Neural progenitor cell (in vitro differentiated cells): ENCODE measurements at regions not wholly inside any gene's neighbourhood (a gene's known extent, or its start where the extent isn't known, plus 50 kb on each side); places are given as distances from the start of the nearest gene placed in this dataset.

Experiments used
- DNase-seq: peaks from one replicate; pipeline ENCODE4 v3.0.0-alpha.2; 2016; ENCODE audit warnings: low spot score
- H2AFZ ChIP-seq: fragments of 200-600 bp; sonication (generic); replicated peaks from 2 replicates; pipeline ENCODE4 v1.6.1; 2016; ENCODE audit warnings: antibody characterized with exemption
- H3F3A ChIP-seq: fragments of 200-600 bp; sonication (generic); 2 replicates; pipeline ENCODE4 v1.6.1; 2016; ENCODE audit warnings: antibody characterized with exemption, low read depth
- H3K27ac ChIP-seq: fragments of 200-600 bp; sonication (generic); 2 replicates; pipeline ENCODE4 v1.5.1; 2016; ENCODE audit warnings: mild to moderate bottlenecking
- H3K27me3 ChIP-seq: fragments of 200-600 bp; sonication (generic); 2 replicates; pipeline ENCODE4 v1.6.1; 2016; ENCODE audit warnings: mild to moderate bottlenecking, moderate library complexity
- H3K36me3 ChIP-seq: fragments of 200-600 bp; sonication (generic); 2 replicates; pipeline ENCODE4 v1.5.1; 2016
- H3K4me1 ChIP-seq: fragments of 200-600 bp; sonication (generic); 2 replicates; pipeline ENCODE4 v1.6.1; 2016; ENCODE audit warnings: mixed run types
- H3K4me2 ChIP-seq: fragments of 200-600 bp; sonication (generic); 2 replicates; pipeline ENCODE4 v1.6.1; 2016
- H3K4me3 ChIP-seq: fragments of 200-600 bp; sonication (generic); 2 replicates; pipeline ENCODE4 v1.5.1; 2016
- H3K79me2 ChIP-seq: fragments of 200-600 bp; sonication (generic); 2 replicates; pipeline ENCODE4 v1.6.1; 2016; ENCODE audit warnings: low read depth
- H3K9ac ChIP-seq: fragments of 200-600 bp; sonication (generic); 2 replicates; pipeline ENCODE4 v1.6.1; 2016
- H3K9me3 ChIP-seq: fragments of 200-600 bp; sonication (generic); 2 replicates; pipeline ENCODE4 v1.5.1; 2016; ENCODE audit warnings: low read depth
- H4K20me1 ChIP-seq: fragments of 200-600 bp; sonication (generic); 2 replicates; pipeline ENCODE4 v1.6.1; 2016; ENCODE audit warnings: low read depth
- H3K27ac Mint-ChIP-seq: 3 replicates; pipeline ENCODE4 v1.8.0; 2021; ENCODE audit warnings: mixed read lengths
- H3K27me3 Mint-ChIP-seq: 2 replicates; pipeline ENCODE4 v1.8.0; 2022; ENCODE audit warnings: low read depth, mild to moderate bottlenecking, inconsistent platforms, moderate library complexity, mixed read lengths; ENCODE audit not compliant: insufficient read depth
- H3K36me3 Mint-ChIP-seq: 3 replicates; pipeline ENCODE4 v1.8.0; 2021; ENCODE audit warnings: mixed read lengths
- H3K4me1 Mint-ChIP-seq: 3 replicates; pipeline ENCODE4 v1.8.0; 2021; ENCODE audit warnings: mixed read lengths
- H3K4me3 Mint-ChIP-seq: 3 replicates; pipeline ENCODE4 v1.8.0; 2021; ENCODE audit warnings: mild to moderate bottlenecking, moderate library complexity, mixed read lengths
- H3K9me3 Mint-ChIP-seq: 3 replicates; pipeline ENCODE4 v1.8.0; 2020; ENCODE audit warnings: mixed read lengths
- CTCF ChIP-seq: fragments of 200-600 bp; sonication (generic); IDR thresholded peaks from 2 replicates; pipeline ENCODE4 v1.5.1; 2017; ENCODE audit warnings: antibody characterized with exemption, mild to moderate bottlenecking
- EZH2 ChIP-seq: fragments of 200-600 bp; sonication (generic); IDR thresholded peaks from 2 replicates; pipeline ENCODE4 v1.6.1; 2017; ENCODE audit warnings: antibody characterized with exemption, mild to moderate bottlenecking, moderate library complexity
- EZH2phosphoT487 ChIP-seq: fragments of 200-600 bp; sonication (generic); IDR thresholded peaks from 2 replicates; pipeline ENCODE4 v1.6.1; 2017; ENCODE audit warnings: antibody characterized with exemption

GRCh38 chrX:120819126-120819525, 56.5 kb downstream of the CT47B1 start:
- no peak overlapping the region for H3K4me3 Mint-ChIP-seq
- H3K27me3 Mint-ChIP-seq, result no peaks in the 10 kb centered on the region
- H3K27me3 ChIP-seq, result peaks cover 86% of the 10 kb centered on the region

DNA sequence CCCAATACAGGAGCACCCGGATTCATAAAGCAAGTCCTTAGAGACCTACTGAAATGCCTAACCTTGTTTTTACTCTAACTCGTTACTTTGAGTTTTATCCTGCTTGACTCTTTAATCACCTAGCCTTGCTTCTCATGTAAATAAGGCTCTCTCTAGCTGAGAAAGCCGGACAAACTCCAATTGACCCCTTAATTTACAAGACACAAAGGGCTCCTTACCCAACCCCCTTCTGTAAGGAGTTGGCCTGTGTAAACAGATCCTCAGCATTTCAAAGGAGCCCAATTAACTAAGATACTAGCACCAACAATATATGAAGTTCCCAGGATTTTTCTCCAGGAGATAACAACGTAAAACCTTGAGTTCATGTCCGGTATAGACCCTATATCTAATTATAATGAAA, 61.7 kb downstream of the CT47B1 start:
- H3K4me3 ChIP-seq, result no peak overlapping the region
- peak overlapping the region; percentile 42 for H3K4me2 ChIP-seq
- peaks cover 5% of the 10 kb centered on the region for H3F3A ChIP-seq
- H3K9me3 ChIP-seq, result peaks cover 8% of the 10 kb centered on the region
- H2AFZ ChIP-seq, result no peak overlapping the region
- H4K20me1 ChIP-seq, result no peaks in the 10 kb centered on the region
- H3K36me3 Mint-ChIP-seq, result no peaks in the 10 kb centered on the region
- H3K27me3 Mint-ChIP-seq, result no peaks in the 10 kb centered on the region
- H3K79me2 ChIP-seq, result no peaks in the 10 kb centered on the region
- H3K27ac ChIP-seq, result no peak overlapping the region
- no peaks in the 10 kb centered on the region for H3K36me3 ChIP-seq
- TF ChIP-seq EZH2 (no peak), CTCF (no peak), EZH2phosphoT487 (no peak)
- H3K27me3 ChIP-seq, result peaks cover 76% of the 10 kb centered on the region
- no peak overlapping the region for H3K27ac Mint-ChIP-seq
- H3K9ac ChIP-seq, result no peak overlapping the region
- DNase-seq, result peak; percentile 51
- H3K4me1 ChIP-seq, result no peaks in the 10 kb centered on the region
- H3K9me3 Mint-ChIP-seq, result peaks cover 11% of the 10 kb centered on the region
- no peak overlapping the region for H3K4me3 Mint-ChIP-seq
- peaks cover 5% of the 10 kb centered on the region for H3K4me1 Mint-ChIP-seq

More at GRCh38 chrX:120819126-120819525, 56.5 kb downstream of the CT47B1 start:
- H3K9ac ChIP-seq, result no peak overlapping the region
- H3K36me3 ChIP-seq, result no peaks in the 10 kb centered on the region
- H3K4me2 ChIP-seq, result no peak overlapping the region
- no peaks in the 10 kb centered on the region for H3K9me3 ChIP-seq
- Mint-ChIP-seq H3K27ac (no peak overlapping the region), H3K4me1 (peaks cover 5% of the 10 kb centered on the region), H3K36me3 (no peaks in the 10 kb centered on the region), H3K9me3 (peaks cover 2% of the 10 kb centered on the region)
- H3K4me1 ChIP-seq, result no peaks in the 10 kb centered on the region
- H4K20me1 ChIP-seq, result no peaks in the 10 kb centered on the region
- TF ChIP-seq EZH2 (no peak), CTCF (no peak), EZH2phosphoT487 (no peak)
- H3F3A ChIP-seq, result peaks cover 1% of the 10 kb centered on the region
- no peaks in the 10 kb centered on the region for H3K79me2 ChIP-seq
- no peak overlapping the region for H3K4me3 ChIP-seq
- no peak overlapping the region for H3K27ac ChIP-seq
- DNase-seq, result no peak
- no peak overlapping the region for H2AFZ ChIP-seq

- Mint-ChIP-seq H3K4me1 (no peaks in the 10 kb centered on the region), H3K27me3 (no peaks in the 10 kb centered on the region)
- H3K27me3 ChIP-seq, result peaks cover 95% of the 10 kb centered on the region
These were observed 74.2 kb downstream of the CT47B1 start for GRCh38 chrX:120801426-120801825.

More at GRCh38 chrX:120801426-120801825, 74.2 kb downstream of the CT47B1 start:
- no peak overlapping the region for H3K9ac ChIP-seq
- Mint-ChIP-seq H3K4me3 (no peak overlapping the region), H3K27ac (no peak overlapping the region), H3K9me3 (peaks cover 6% of the 10 kb centered on the region), H3K36me3 (no peaks in the 10 kb centered on the region)
- H3K36me3 ChIP-seq, result no peaks in the 10 kb centered on the region
- no peak overlapping the region for H2AFZ ChIP-seq
- TF ChIP-seq EZH2phosphoT487 (no peak), CTCF (no peak), EZH2 (no peak)
- no peak for DNase-seq
- no peaks in the 10 kb centered on the region for H3K9me3 ChIP-seq
- no peak overlapping the region for H3K4me3 ChIP-seq
- H3K4me1 ChIP-seq, result no peaks in the 10 kb centered on the region
- H3K27ac ChIP-seq, result no peak overlapping the region
- no peaks in the 10 kb centered on the region for H3F3A ChIP-seq
- H4K20me1 ChIP-seq, result no peaks in the 10 kb centered on the region
- no peaks in the 10 kb centered on the region for H3K79me2 ChIP-seq
- H3K4me2 ChIP-seq, result no peak overlapping the region
